ENCODE measurements at regions not wholly inside any gene's neighbourhood (a gene's known extent, or its start where the extent isn't known, plus 50 kb on each side); places are given as distances from the start of the nearest gene placed in this dataset.

DNA sequence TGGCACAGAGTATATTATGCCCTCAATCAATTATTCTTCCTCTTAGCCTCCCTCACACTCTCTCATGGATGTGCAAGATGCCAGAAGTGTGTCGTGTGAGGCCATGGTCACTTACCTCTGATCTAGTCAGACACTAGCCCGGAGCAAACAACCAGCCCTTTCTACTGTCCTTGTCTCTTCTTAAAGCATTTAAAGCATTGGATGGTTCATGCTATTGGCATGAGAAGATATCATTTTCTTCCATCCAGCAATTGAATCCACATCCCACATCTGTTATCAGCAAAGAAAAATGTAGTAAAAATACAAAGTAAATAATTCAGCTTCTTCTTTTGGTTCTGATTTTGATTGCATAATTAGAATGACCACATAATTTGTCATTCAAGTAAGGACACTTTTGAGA is 267.2 kb upstream of the ACO1 start:
- Histone ChIP-seq H3K4me2 (ENCODE audit: control insufficient read depth, insufficient read depth) (no peak overlapping the region), H3K4me1 (ENCODE audit: control insufficient read depth, insufficient read depth, low read length) (no peaks in the 10 kb centered on the region), H3K4me3 (no peak overlapping the region), H3K27ac (ENCODE audit: control insufficient read depth, insufficient read depth) (no peak overlapping the region), H3K9me3 (replicated peaks; ENCODE audit: control insufficient read depth, insufficient read depth, low read length) (no peaks in the 10 kb centered on the region), H3K79me2 (ENCODE audit: control insufficient read depth, insufficient read depth, low read length) (no peaks in the 10 kb centered on the region), H3K27me3 (replicated peaks in 1 of 2; ENCODE audit: control insufficient read depth in 2 of 2, insufficient read depth in 2 of 2, low read length in 1 of 2) (no peaks in the 10 kb centered on the region), H3K9ac (ENCODE audit: control insufficient read depth, insufficient read depth, low read length) (no peak overlapping the region), H2AFZ (ENCODE audit: control insufficient read depth, low read depth, low read length) (no peak overlapping the region), H4K20me1 (ENCODE audit: control insufficient read depth, insufficient read depth) (no peaks in the 10 kb centered on the region), H3K36me3 (ENCODE audit: control insufficient read depth in 2 of 2, insufficient read depth in 2 of 2, low read length in 1 of 2) (no peaks in the 10 kb centered on the region)
- DNase-seq (ENCODE audit: low read depth, low spot score) (no peak), ATAC-seq (no peak), FAIRE-seq (no peak)
- no TSS peak for BruUV-seq (replicated peaks)
- intact Hi-C loops (cut with micrococcal nuclease; ENCODE audit: unreplicated experiment): no loop called here
- POLR2A ChIA-PET: no interaction called here
- 21% methylated on average over 2 of the region's 2 CpGs for WGBS (ENCODE audit: insufficient coverage, insufficient replicate concordance, low lambda C conversion rate, missing lambda C conversion rate)
- TF ChIP-seq MYC (IDR thresholded peaks at IDR 0.05; ENCODE audit: insufficient read depth, insufficient read length, insufficient replicate concordance, low read length, severe bottlenecking) (no peak), NFYB (IDR thresholded peaks at IDR 0.05; ENCODE audit: insufficient read depth, low read depth, low read length) (no peak)
- TF ChIP-seq, protein P1, sequence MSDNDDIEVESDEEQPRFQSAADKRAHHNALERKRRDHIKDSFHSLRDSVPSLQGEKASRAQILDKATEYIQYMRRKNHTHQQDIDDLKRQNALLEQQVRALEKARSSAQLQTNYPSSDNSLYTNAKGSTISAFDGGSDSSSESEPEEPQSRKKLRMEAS (IDR thresholded peaks at IDR 0.05; ENCODE audit: low read depth, low read length): no peak
- RAD21 ChIA-PET (ENCODE audit: unreplicated experiment): no interaction called here
- SMC1A ChIA-PET (ENCODE audit: uncharacterized antibody, unreplicated experiment): no interaction called here
- in situ Hi-C loops (cut with MboI): no loop called here
- CTCF ChIA-PET: no interaction called here

DNA sequence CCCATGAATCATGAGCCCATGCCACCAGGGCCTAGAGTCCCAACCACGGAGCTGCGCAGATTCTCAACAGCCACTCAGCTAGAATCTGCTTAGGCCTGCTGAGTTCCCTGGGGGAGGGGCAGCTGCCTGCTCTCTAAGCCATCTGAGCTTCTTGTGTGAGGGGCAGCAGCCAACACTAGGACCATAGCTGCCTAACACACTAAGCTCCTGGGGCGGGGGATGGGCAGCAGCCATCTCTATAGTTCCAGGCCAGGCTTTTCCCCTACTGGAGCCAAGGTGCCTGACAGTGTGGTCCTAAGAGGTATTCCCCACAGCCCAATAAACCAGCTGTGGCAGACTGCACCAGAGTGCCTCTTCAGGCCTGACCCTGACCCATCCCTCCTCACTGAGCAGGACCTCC is 255.9 kb upstream of the ACO1 start:
- Histone ChIP-seq H3K36me3 (ENCODE audit: control insufficient read depth in 2 of 2, insufficient read depth in 2 of 2, low read length in 1 of 2) (no peaks in the 10 kb centered on the region), H3K4me2 (ENCODE audit: control insufficient read depth, insufficient read depth) (no peak overlapping the region), H3K27me3 (replicated peaks in 1 of 2; ENCODE audit: control insufficient read depth in 2 of 2, insufficient read depth in 2 of 2, low read length in 1 of 2) (no peaks in the 10 kb centered on the region), H3K9ac (ENCODE audit: control insufficient read depth, insufficient read depth, low read length) (no peak overlapping the region), H3K4me3 (no peak overlapping the region), H2AFZ (ENCODE audit: control insufficient read depth, low read depth, low read length) (no peak overlapping the region), H3K4me1 (ENCODE audit: control insufficient read depth, insufficient read depth, low read length) (no peaks in the 10 kb centered on the region), H3K79me2 (ENCODE audit: control insufficient read depth, insufficient read depth, low read length) (no peaks in the 10 kb centered on the region), H3K9me3 (replicated peaks; ENCODE audit: control insufficient read depth, insufficient read depth, low read length) (no peaks in the 10 kb centered on the region), H3K27ac (ENCODE audit: control insufficient read depth, insufficient read depth) (no peak overlapping the region), H4K20me1 (ENCODE audit: control insufficient read depth, insufficient read depth) (no peaks in the 10 kb centered on the region)
- ChIA-PET SMC1A (ENCODE audit: uncharacterized antibody, unreplicated experiment) (no interaction called here), POLR2A (no interaction called here), CTCF (interaction anchor here (0.9 kb wide), 1 partner anchor 8 kb away, joined by 4 read pairs; no protein-coding TSS in a partner anchor), RAD21 (ENCODE audit: unreplicated experiment) (interaction anchor here (0.5 kb wide), 1 partner anchor 320 kb away, joined by 3 read pairs; no protein-coding TSS in a partner anchor)
- WGBS (ENCODE audit: insufficient coverage, insufficient replicate concordance, low lambda C conversion rate, missing lambda C conversion rate): 67% methylated on average over 3 of the region's 3 CpGs
- in situ Hi-C loops (cut with MboI) (no loop called here), intact Hi-C loops (cut with micrococcal nuclease; ENCODE audit: unreplicated experiment) (no loop called here)
- FAIRE-seq: no peak
- no peak for ATAC-seq
- BruUV-seq (replicated peaks): no TSS peak
- no peak for DNase-seq (ENCODE audit: low read depth, low spot score)
- TF ChIP-seq ESRRA (IDR thresholded peaks at IDR 0.05; ENCODE audit: low read length) (no peak), NBN (IDR thresholded peaks at IDR 0.05) (no peak), POLR2A (IDR thresholded peaks at IDR 0.05; ENCODE audit: low read depth, low read length) (no peak), EED (IDR thresholded peaks at IDR 0.05; ENCODE audit: low read depth) (no peak), MTA3 (IDR thresholded peaks at IDR 0.05; ENCODE audit: borderline replicate concordance, low read length) (no peak), CBX5 (IDR thresholded peaks at IDR 0.05; ENCODE audit: low read depth) (no peak)
- TF ChIP-seq, protein P2, sequence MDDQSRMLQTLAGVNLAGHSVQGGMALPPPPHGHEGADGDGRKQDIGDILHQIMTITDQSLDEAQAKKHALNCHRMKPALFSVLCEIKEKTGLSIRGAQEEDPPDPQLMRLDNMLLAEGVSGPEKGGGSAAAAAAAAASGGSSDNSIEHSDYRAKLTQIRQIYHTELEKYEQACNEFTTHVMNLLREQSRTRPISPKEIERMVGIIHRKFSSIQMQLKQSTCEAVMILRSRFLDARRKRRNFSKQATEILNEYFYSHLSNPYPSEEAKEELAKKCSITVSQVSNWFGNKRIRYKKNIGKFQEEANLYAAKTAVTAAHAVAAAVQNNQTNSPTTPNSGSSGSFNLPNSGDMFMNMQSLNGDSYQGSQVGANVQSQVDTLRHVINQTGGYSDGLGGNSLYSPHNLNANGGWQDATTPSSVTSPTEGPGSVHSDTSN (IDR thresholded peaks at IDR 0.05; ENCODE audit: insufficient replicate concordance, low read depth, low read length): no peak
- TF ChIP-seq, protein P3, sequence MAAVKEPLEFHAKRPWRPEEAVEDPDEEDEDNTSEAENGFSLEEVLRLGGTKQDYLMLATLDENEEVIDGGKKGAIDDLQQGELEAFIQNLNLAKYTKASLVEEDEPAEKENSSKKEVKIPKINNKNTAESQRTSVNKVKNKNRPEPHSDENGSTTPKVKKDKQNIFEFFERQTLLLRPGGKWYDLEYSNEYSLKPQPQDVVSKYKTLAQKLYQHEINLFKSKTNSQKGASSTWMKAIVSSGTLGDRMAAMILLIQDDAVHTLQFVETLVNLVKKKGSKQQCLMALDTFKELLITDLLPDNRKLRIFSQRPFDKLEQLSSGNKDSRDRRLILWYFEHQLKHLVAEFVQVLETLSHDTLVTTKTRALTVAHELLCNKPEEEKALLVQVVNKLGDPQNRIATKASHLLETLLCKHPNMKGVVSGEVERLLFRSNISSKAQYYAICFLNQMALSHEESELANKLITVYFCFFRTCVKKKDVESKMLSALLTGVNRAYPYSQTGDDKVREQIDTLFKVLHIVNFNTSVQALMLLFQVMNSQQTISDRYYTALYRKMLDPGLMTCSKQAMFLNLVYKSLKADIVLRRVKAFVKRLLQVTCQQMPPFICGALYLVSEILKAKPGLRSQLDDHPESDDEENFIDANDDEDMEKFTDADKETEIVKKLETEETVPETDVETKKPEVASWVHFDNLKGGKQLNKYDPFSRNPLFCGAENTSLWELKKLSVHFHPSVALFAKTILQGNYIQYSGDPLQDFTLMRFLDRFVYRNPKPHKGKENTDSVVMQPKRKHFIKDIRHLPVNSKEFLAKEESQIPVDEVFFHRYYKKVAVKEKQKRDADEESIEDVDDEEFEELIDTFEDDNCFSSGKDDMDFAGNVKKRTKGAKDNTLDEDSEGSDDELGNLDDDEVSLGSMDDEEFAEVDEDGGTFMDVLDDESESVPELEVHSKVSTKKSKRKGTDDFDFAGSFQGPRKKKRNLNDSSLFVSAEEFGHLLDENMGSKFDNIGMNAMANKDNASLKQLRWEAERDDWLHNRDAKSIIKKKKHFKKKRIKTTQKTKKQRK (IDR thresholded peaks at IDR 0.05; ENCODE audit: low read depth, low read length): no peak
- TF ChIP-seq, protein P4, sequence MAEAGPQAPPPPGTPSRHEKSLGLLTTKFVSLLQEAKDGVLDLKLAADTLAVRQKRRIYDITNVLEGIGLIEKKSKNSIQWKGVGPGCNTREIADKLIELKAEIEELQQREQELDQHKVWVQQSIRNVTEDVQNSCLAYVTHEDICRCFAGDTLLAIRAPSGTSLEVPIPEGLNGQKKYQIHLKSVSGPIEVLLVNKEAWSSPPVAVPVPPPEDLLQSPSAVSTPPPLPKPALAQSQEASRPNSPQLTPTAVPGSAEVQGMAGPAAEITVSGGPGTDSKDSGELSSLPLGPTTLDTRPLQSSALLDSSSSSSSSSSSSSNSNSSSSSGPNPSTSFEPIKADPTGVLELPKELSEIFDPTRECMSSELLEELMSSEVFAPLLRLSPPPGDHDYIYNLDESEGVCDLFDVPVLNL (IDR thresholded peaks at IDR 0.05; ENCODE audit: low read depth, low read length): no peak
